HG03571 (cell line): ENCODE measurements at regions not wholly inside any gene's neighbourhood (a gene's known extent, or its start where the extent isn't known, plus 50 kb on each side); places are given as distances from the start of the nearest gene placed in this dataset.

ENCODE experiments used
- ATAC-seq: cut with Tn5 transposase; IDR thresholded peaks from one replicate; pipeline ENCODE4 v1.9.1; 2021; ENCODE audit not compliant: unreplicated experiment

GRCh38 chr2:196314157-196314556, 142.8 kb upstream of the STK17B start:
- no peak for ATAC-seq

GRCh38 chr2:196314780-196315179, 143.4 kb upstream of the STK17B start:
- ATAC-seq, result no peak

GRCh38 chr2:196315388-196316049, 144.1 kb upstream of the STK17B start:
- no peak for ATAC-seq

- no peak for ATAC-seq
These were observed 144.7 kb upstream of the STK17B start for GRCh38 chr2:196316050-196316430.

- ATAC-seq, result no peak
These were observed 147.4 kb upstream of the STK17B start for GRCh38 chr2:196318517-196319377.

GRCh38 chr2:196322973-196323810, 151.8 kb upstream of the STK17B start:
- no peak for ATAC-seq

- ATAC-seq, result no peak
These were observed 152.8 kb upstream of the STK17B start for GRCh38 chr2:196324211-196324610.

- ATAC-seq, result no peak
These were observed 156.8 kb upstream of the STK17B start for GRCh38 chr2:196328088-196328680.

GRCh38 chr2:196329959-196330358, 158.6 kb upstream of the STK17B start:
- ATAC-seq, result no peak

- no peak for ATAC-seq
These were observed 159.3 kb upstream of the STK17B start for GRCh38 chr2:196330645-196331044.

- no peak for ATAC-seq
These were observed 159.8 kb upstream of the STK17B start for GRCh38 chr2:196331143-196331542.

- no peak for ATAC-seq
These were observed 160.5 kb upstream of the STK17B start for GRCh38 chr2:196331851-196332250.

- ATAC-seq, result no peak
These were observed 162.0 kb upstream of the STK17B start for GRCh38 chr2:196333397-196333796.

GRCh38 chr2:196334710-196335109, 163.3 kb upstream of the STK17B start:
- ATAC-seq, result no peak

- ATAC-seq, result no peak
These were observed 163.8 kb upstream of the STK17B start for GRCh38 chr2:196335221-196335634.

GRCh38 chr2:196336207-196336606, 164.8 kb upstream of the STK17B start:
- ATAC-seq, result no peak

- no peak for ATAC-seq
These were observed 165.3 kb upstream of the STK17B start for GRCh38 chr2:196336715-196337114.

- ATAC-seq, result no peak
These were observed 166.0 kb upstream of the STK17B start for GRCh38 chr2:196337208-196337953.

- no peak for ATAC-seq
These were observed 167.1 kb upstream of the STK17B start for GRCh38 chr2:196338440-196338839.

GRCh38 chr2:196341277-196341841, 170.0 kb upstream of the STK17B start:
- ATAC-seq, result no peak
